ENCODE measurements at regions not wholly inside any gene's neighbourhood (a gene's known extent, or its start where the extent isn't known, plus 50 kb on each side); places are given as distances from the start of the nearest gene placed in this dataset.

DNA sequence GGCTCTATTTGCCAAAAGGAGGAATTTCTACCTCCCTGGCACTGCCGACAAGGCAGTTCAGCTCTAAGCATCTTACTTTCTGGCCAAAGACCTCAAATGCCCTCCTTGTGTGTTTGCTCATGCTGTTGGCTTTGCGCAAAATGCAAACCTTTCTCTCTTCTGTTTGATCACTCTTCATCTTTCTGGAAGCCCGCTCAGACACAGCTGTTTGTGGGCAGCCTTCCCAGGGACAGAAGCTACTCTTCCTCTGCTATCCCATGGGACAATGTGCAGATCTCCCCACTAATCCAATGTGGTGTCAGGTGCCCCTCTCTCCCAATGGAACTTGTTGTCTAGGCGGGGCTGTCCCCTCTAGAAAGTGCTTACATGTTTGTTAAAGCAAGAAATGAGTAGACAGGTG, 278.7 kb downstream of the CCSER2 start:
- Histone ChIP-seq H3K36me3 (no peaks in the 10 kb centered on the region), H3K9me3 (no peaks in the 10 kb centered on the region), H3K27me3 (no peaks in the 10 kb centered on the region), H3K4me3 (no peak overlapping the region), H3K27ac (no peak overlapping the region), H3K4me1 (no peaks in the 10 kb centered on the region)
- no peak for DNase-seq (ENCODE audit: low spot score)
- TF ChIP-seq, protein P1, sequence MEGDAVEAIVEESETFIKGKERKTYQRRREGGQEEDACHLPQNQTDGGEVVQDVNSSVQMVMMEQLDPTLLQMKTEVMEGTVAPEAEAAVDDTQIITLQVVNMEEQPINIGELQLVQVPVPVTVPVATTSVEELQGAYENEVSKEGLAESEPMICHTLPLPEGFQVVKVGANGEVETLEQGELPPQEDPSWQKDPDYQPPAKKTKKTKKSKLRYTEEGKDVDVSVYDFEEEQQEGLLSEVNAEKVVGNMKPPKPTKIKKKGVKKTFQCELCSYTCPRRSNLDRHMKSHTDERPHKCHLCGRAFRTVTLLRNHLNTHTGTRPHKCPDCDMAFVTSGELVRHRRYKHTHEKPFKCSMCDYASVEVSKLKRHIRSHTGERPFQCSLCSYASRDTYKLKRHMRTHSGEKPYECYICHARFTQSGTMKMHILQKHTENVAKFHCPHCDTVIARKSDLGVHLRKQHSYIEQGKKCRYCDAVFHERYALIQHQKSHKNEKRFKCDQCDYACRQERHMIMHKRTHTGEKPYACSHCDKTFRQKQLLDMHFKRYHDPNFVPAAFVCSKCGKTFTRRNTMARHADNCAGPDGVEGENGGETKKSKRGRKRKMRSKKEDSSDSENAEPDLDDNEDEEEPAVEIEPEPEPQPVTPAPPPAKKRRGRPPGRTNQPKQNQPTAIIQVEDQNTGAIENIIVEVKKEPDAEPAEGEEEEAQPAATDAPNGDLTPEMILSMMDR (IDR thresholded peaks at IDR 0.05), result no peak

DNA sequence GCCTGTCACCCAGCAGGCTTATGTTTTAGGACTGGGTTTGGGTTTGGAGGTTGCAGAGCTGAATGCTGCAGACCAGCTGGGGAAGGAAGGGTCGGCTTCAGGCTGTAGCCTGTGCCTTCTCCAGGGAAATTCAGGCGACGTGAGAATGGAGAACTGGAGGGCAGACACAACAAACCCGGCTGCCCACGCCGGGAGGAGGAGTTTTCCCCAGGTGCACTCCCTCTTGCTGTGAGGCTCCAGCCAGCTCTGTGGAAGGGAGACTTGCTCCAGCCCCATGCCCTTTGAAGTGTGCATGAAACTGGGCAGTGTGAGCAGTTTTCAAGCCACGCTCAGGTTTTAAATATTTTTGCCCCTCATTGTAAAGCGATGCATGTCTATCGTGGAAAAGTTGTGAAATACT, 279.1 kb downstream of the CCSER2 start:
- no peak for DNase-seq (ENCODE audit: low spot score)
- TF ChIP-seq, protein P1 (IDR thresholded peaks at IDR 0.05), result no peak
- Histone ChIP-seq H3K4me1 (no peaks in the 10 kb centered on the region), H3K36me3 (no peaks in the 10 kb centered on the region), H3K27ac (no peak overlapping the region), H3K4me3 (no peak overlapping the region), H3K27me3 (no peaks in the 10 kb centered on the region), H3K9me3 (no peaks in the 10 kb centered on the region)

DNA sequence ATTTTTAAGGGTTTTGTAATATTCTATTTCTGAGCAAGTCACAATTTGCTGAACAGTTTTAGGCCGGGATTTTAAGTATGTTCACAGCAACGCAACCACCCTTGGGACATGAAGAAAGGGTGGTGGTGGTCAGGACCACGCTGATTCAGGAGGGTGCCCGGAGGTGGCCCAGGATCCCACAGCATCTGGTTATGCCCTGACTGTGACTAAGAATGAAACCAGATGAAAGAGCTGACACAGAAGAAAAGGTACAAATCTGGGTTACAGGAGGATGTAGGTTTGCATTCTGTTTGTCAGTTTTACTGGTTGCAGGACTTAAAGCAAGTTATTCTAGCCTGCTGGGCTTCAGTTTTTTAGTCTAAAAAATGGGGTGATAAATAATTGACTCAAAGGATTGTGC, 279.7 kb downstream of the CCSER2 start:
- no peak overlapping the region for H3K27ac ChIP-seq
- no peaks in the 10 kb centered on the region for H3K36me3 ChIP-seq
- no peaks in the 10 kb centered on the region for H3K9me3 ChIP-seq
- DNase-seq (ENCODE audit: low spot score), result no peak
- no peaks in the 10 kb centered on the region for H3K4me1 ChIP-seq
- H3K4me3 ChIP-seq, result no peak overlapping the region
- no peaks in the 10 kb centered on the region for H3K27me3 ChIP-seq
- TF ChIP-seq, protein P1 (IDR thresholded peaks at IDR 0.05), result no peak

DNA sequence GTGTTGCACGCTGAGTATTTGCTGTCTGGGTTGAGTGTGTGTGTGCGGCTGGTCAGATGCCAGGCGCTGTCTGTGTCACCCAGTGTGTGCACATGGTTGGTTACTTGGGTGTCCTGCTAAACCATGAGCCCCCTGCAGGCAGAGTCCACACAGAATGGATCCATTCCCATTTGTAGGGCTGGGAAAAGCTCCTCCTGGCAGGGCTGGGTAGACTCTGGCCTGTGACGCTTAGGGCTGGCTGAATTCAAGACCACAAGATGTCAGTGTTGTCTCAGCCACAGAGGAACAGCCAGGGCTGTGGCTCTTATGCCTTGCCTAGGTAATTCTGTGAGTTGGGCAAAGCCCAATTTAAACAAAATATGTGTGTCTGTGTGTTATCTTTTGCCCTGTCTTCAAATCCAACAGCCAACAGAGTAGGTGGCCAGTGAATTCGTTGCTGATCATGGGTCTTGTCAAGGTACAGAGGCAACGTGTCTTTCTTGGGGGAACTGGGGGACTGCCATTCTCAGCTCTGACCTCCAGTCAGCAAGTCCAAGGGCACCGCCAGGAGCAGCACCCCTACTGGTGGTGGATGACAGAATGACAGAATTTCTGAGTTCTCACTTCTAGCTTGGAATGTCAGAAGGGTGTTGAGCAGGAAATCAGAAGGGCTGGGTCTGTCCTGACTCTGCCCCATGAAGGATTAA, 285.1 kb downstream of the CCSER2 start:
- no peak for DNase-seq (ENCODE audit: low spot score)

DNA sequence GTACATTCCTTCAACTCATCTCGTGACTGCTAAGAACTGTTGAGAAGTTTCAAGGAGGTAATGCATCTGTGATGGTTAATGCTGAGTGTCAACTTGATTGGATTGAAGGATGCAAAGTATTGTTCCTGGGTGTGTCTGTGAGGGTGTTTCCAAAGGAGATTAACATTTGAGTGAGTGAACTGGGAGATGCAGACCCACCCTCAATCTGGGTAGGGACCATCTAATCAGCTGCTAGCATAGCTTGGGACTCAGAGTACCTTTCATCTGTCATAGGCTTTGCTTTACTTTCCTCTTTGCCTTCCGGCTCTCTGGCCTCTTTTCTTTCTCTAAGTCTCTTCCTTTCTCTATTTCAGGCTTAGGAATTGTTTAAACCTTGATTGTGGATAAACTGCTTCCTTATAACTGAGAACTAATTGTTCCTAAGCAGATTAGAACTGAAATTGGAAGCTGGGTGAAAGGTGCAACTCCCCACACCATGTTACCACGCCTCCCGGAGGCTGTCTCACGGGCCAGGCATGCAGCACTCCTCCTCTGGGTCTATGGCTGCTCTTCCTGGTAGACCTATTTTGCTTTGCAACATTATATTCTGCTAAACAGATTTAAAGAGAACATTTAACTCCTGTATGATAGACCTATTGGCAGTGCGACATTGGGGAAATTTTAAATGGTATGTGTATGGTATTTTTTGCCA, 298.2 kb downstream of the CCSER2 start:
- H3K4me1 ChIP-seq, result no peaks in the 10 kb centered on the region
- TF ChIP-seq, protein P1 (IDR thresholded peaks at IDR 0.05), result no peak

More for the DNA sequence above, 285.1 kb downstream of the CCSER2 start:
- Histone ChIP-seq H3K4me1 (no peaks in the 10 kb centered on the region), H3K4me3 (no peak overlapping the region), H3K27me3 (no peaks in the 10 kb centered on the region), H3K36me3 (no peaks in the 10 kb centered on the region), H3K9me3 (peaks cover 0 to 3% of the 10 kb centered on the region in 2 donors), H3K27ac (no peak overlapping the region)
- TF ChIP-seq, protein P1 (IDR thresholded peaks at IDR 0.05), result peak in 1 of 2 donors; percentile 66

More for the DNA sequence above, 298.2 kb downstream of the CCSER2 start:
- Histone ChIP-seq H3K27ac (no peak overlapping the region), H3K9me3 (no peaks in the 10 kb centered on the region), H3K27me3 (no peaks in the 10 kb centered on the region), H3K4me3 (no peak overlapping the region), H3K36me3 (no peaks in the 10 kb centered on the region)
- no peak for DNase-seq (ENCODE audit: low spot score)

Measured in right atrium auricular region (tissue), 2 donors.